ENCODE measurements at regions not wholly inside any gene's neighbourhood (a gene's known extent, or its start where the extent isn't known, plus 50 kb on each side); places are given as distances from the start of the nearest gene placed in this dataset.

DNA sequence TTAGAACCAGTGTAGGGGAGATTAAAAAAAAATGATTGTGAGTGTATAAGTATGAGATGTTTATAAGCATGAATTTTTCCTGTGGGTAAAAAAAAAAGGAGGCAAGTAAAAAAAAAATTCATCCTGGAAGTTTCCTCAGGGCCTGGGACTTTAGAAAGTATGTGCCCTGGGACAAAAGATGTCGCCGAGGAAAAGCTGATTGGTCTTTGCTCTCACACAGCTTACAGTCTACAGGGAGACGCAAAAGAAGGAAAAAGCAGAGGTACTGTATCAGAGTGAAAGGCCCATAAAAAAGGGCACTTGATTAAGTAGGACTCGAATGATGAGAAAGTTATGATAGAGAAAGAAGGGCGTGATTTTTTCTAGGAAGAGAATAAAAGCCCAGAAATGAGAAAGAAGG, 501.4 kb upstream of the MEF2C start:
- H2BK5ac ChIP-seq (ENCODE audit: low read length) = no peak overlapping the region
- no peaks in the 10 kb centered on the region for H3K79me1 ChIP-seq (ENCODE audit: low read depth, low read length)
- no peak overlapping the region for H3K14ac ChIP-seq (ENCODE audit: low read length)
- H4K91ac ChIP-seq (ENCODE audit: low read depth, low read length, poor library complexity) = no peak overlapping the region
- H3K9ac ChIP-seq (ENCODE audit: low read depth, low read length, poor library complexity) = no peak overlapping the region
- no peak overlapping the region for H2AK5ac ChIP-seq (ENCODE audit: low read depth, low read length)
- no peak overlapping the region for H3K18ac ChIP-seq (ENCODE audit: low read length)
- H4K8ac ChIP-seq (ENCODE audit: low read depth, low read length) = no peak overlapping the region
- H2AFZ ChIP-seq (ENCODE audit: low read length) = no peak overlapping the region
- H2BK120ac ChIP-seq (ENCODE audit: low read depth, low read length) = no peak overlapping the region
- no peak overlapping the region for H2BK12ac ChIP-seq (ENCODE audit: low read length)
- no peak overlapping the region for H3K23ac ChIP-seq (ENCODE audit: low read depth, low read length, poor library complexity)
- H3K4ac ChIP-seq (ENCODE audit: low read length) = no peak overlapping the region
- H3K4me3 ChIP-seq (ENCODE audit: low read length in 2 of 2) = no peak overlapping the region
- no peak for DNase-seq (ENCODE audit: low spot score)
- H3K27me3 ChIP-seq (ENCODE audit: control insufficient read depth in 3 of 3, insufficient read depth in 3 of 3, low read depth in 1 of 3, low read length in 3 of 3) = no peaks in the 10 kb centered on the region
- H3K4me1 ChIP-seq (ENCODE audit: control insufficient read depth in 2 of 2, insufficient read depth in 1 of 2, low read depth in 1 of 2, low read length in 2 of 2) = no peaks in the 10 kb centered on the region
- H3K4me2 ChIP-seq (ENCODE audit: insufficient read depth, low read length, poor library complexity, severe bottlenecking) = no peak overlapping the region
- H3K9me3 ChIP-seq (replicated peaks in 1 of 2; ENCODE audit: control insufficient read depth in 2 of 2, insufficient read depth in 1 of 2, low read depth in 1 of 2, low read length in 2 of 2) = no peaks in the 10 kb centered on the region
- no peak overlapping the region for H2BK15ac ChIP-seq (ENCODE audit: low read length)
- no peaks in the 10 kb centered on the region for H3K36me3 ChIP-seq (replicated peaks in 1 of 2; ENCODE audit: control insufficient read depth in 2 of 2, insufficient read depth in 2 of 2, low read length in 2 of 2)
- no peak overlapping the region for H3K27ac ChIP-seq (replicated peaks; ENCODE audit: low read length)
- WGBS, 2 donors (ENCODE audit: extremely low coverage in 2 of 2, insufficient read length in 2 of 2, insufficient replicate concordance in 1 of 2) = 100% methylated on average over 1 to 2 of the region's 5 CpGs

GRCh38 chr5:89380635-89381034, 497.7 kb upstream of the MEF2C start:
- Histone ChIP-seq H3K79me1 (ENCODE audit: low read depth, low read length) (no peaks in the 10 kb centered on the region), H3K4me2 (ENCODE audit: insufficient read depth, low read length, poor library complexity, severe bottlenecking) (no peak overlapping the region), H4K91ac (ENCODE audit: low read depth, low read length, poor library complexity) (no peak overlapping the region), H3K27ac (replicated peaks; ENCODE audit: low read length) (no peak overlapping the region), H3K14ac (ENCODE audit: low read length) (no peak overlapping the region), H3K4me3 (ENCODE audit: low read length in 2 of 2) (no peak overlapping the region), H2BK120ac (ENCODE audit: low read depth, low read length) (no peak overlapping the region), H3K9ac (ENCODE audit: low read depth, low read length, poor library complexity) (no peak overlapping the region), H2BK12ac (ENCODE audit: low read length) (no peak overlapping the region), H3K4ac (ENCODE audit: low read length) (no peak overlapping the region), H2BK15ac (ENCODE audit: low read length) (no peak overlapping the region), H4K8ac (ENCODE audit: low read depth, low read length) (no peak overlapping the region), H3K9me3 (replicated peaks in 1 of 2; ENCODE audit: control insufficient read depth in 2 of 2, insufficient read depth in 1 of 2, low read depth in 1 of 2, low read length in 2 of 2) (no peaks in the 10 kb centered on the region), H3K23ac (ENCODE audit: low read depth, low read length, poor library complexity) (no peak overlapping the region), H3K27me3 (ENCODE audit: control insufficient read depth in 3 of 3, insufficient read depth in 3 of 3, low read depth in 1 of 3, low read length in 3 of 3) (no peaks in the 10 kb centered on the region), H2AK5ac (ENCODE audit: low read depth, low read length) (no peak overlapping the region), H3K18ac (ENCODE audit: low read length) (no peak overlapping the region), H3K36me3 (replicated peaks in 1 of 2; ENCODE audit: control insufficient read depth in 2 of 2, insufficient read depth in 2 of 2, low read length in 2 of 2) (no peaks in the 10 kb centered on the region), H3K4me1 (ENCODE audit: control insufficient read depth in 2 of 2, insufficient read depth in 1 of 2, low read depth in 1 of 2, low read length in 2 of 2) (peaks cover 0 to 3% of the 10 kb centered on the region in 2 donors), H2AFZ (ENCODE audit: low read length) (no peak overlapping the region), H2BK5ac (ENCODE audit: low read length) (no peak overlapping the region)
- DNase-seq (ENCODE audit: low spot score) = no peak

DNA sequence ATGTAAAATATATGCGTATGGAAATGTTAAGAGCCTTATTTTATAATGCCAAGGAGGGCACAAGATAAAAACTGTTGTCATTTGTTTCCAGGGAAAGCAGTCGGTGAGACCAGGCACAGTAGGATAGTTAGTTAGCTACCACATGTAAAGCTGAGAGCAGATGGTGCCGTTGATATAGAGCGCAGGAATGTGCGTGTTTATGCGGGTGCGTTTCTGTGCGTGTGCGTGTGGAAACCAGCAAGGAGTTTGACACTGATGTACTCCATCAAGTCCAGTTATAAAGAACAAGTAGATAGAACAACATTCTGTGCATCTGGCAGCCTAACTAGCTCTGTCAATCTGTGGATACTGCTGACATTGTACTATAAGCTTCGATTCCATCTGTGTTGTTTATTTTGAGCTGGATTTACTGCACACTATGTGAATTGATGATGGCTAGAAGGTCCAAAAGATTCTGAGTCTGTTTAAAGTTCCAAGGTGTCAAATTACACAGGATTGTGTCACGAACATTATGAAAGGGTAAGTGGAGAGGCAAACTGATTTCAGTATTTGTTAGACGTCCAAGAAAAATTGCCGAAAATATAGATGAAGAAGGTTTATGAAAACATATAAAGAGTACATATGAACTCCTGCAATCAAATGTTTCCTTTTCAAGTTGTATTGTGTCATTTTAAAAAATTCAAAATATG, 494.9 kb upstream of the MEF2C start:
- Histone ChIP-seq H3K36me3 (replicated peaks in 1 of 2; ENCODE audit: control insufficient read depth in 2 of 2, insufficient read depth in 2 of 2, low read length in 2 of 2) (no peaks in the 10 kb centered on the region), H2AK5ac (ENCODE audit: low read depth, low read length) (no peak overlapping the region), H3K4me2 (ENCODE audit: insufficient read depth, low read length, poor library complexity, severe bottlenecking) (no peak overlapping the region), H3K14ac (ENCODE audit: low read length) (no peak overlapping the region), H3K9ac (ENCODE audit: low read depth, low read length, poor library complexity) (no peak overlapping the region), H4K91ac (ENCODE audit: low read depth, low read length, poor library complexity) (no peak overlapping the region), H2BK12ac (ENCODE audit: low read length) (no peak overlapping the region), H2AFZ (ENCODE audit: low read length) (no peak overlapping the region), H3K79me1 (ENCODE audit: low read depth, low read length) (no peaks in the 10 kb centered on the region), H2BK5ac (ENCODE audit: low read length) (no peak overlapping the region), H3K18ac (ENCODE audit: low read length) (no peak overlapping the region), H3K9me3 (replicated peaks in 1 of 2; ENCODE audit: control insufficient read depth in 2 of 2, insufficient read depth in 1 of 2, low read depth in 1 of 2, low read length in 2 of 2) (no peaks in the 10 kb centered on the region), H2BK120ac (ENCODE audit: low read depth, low read length) (no peak overlapping the region), H3K4me1 (ENCODE audit: control insufficient read depth in 2 of 2, insufficient read depth in 1 of 2, low read depth in 1 of 2, low read length in 2 of 2) (peaks cover 0 to 5% of the 10 kb centered on the region in 2 donors), H2BK15ac (ENCODE audit: low read length) (no peak overlapping the region), H3K4me3 (ENCODE audit: low read length in 2 of 2) (no peak overlapping the region), H4K8ac (ENCODE audit: low read depth, low read length) (no peak overlapping the region), H3K27me3 (ENCODE audit: control insufficient read depth in 3 of 3, insufficient read depth in 3 of 3, low read depth in 1 of 3, low read length in 3 of 3) (no peaks in the 10 kb centered on the region), H3K4ac (ENCODE audit: low read length) (no peak overlapping the region), H3K27ac (replicated peaks; ENCODE audit: low read length) (no peak overlapping the region), H3K23ac (ENCODE audit: low read depth, low read length, poor library complexity) (no peak overlapping the region)
- DNase-seq (ENCODE audit: low spot score) = no peak
- WGBS, 2 donors (ENCODE audit: extremely low coverage in 2 of 2, insufficient read length in 2 of 2, insufficient replicate concordance in 1 of 2) = no CpG with 5 or more reads among the region's 13 CpGs

GRCh38 chr5:89374818-89375521, 492.0 kb upstream of the MEF2C start:
- DNase-seq (ENCODE audit: low spot score) = no peak
- H2BK5ac ChIP-seq (ENCODE audit: low read length) = no peak overlapping the region

More at GRCh38 chr5:89374818-89375521, 492.0 kb upstream of the MEF2C start:
- H2BK15ac ChIP-seq (ENCODE audit: low read length) = no peak overlapping the region
- no peak overlapping the region for H3K4me3 ChIP-seq (ENCODE audit: low read length in 2 of 2)
- no peak overlapping the region for H3K27ac ChIP-seq (replicated peaks; ENCODE audit: low read length)
- H3K36me3 ChIP-seq (replicated peaks in 1 of 2; ENCODE audit: control insufficient read depth in 2 of 2, insufficient read depth in 2 of 2, low read length in 2 of 2) = no peaks in the 10 kb centered on the region
- H2AK5ac ChIP-seq (ENCODE audit: low read depth, low read length) = no peak overlapping the region
- H4K8ac ChIP-seq (ENCODE audit: low read depth, low read length) = no peak overlapping the region
- no peak overlapping the region for H3K23ac ChIP-seq (ENCODE audit: low read depth, low read length, poor library complexity)
- no peak overlapping the region for H3K9ac ChIP-seq (ENCODE audit: low read depth, low read length, poor library complexity)
- no peak overlapping the region for H3K4me2 ChIP-seq (ENCODE audit: insufficient read depth, low read length, poor library complexity, severe bottlenecking)
- H3K27me3 ChIP-seq (ENCODE audit: control insufficient read depth in 3 of 3, insufficient read depth in 3 of 3, low read depth in 1 of 3, low read length in 3 of 3) = no peaks in the 10 kb centered on the region
- H3K79me1 ChIP-seq (ENCODE audit: low read depth, low read length) = no peaks in the 10 kb centered on the region
- no peaks in the 10 kb centered on the region for H3K9me3 ChIP-seq (replicated peaks in 1 of 2; ENCODE audit: control insufficient read depth in 2 of 2, insufficient read depth in 1 of 2, low read depth in 1 of 2, low read length in 2 of 2)
- H3K18ac ChIP-seq (ENCODE audit: low read length) = no peak overlapping the region
- no peak overlapping the region for H2BK120ac ChIP-seq (ENCODE audit: low read depth, low read length)
- H3K4me1 ChIP-seq (ENCODE audit: control insufficient read depth in 2 of 2, insufficient read depth in 1 of 2, low read depth in 1 of 2, low read length in 2 of 2) = peaks cover 0 to 5% of the 10 kb centered on the region in 2 donors
- H3K14ac ChIP-seq (ENCODE audit: low read length) = no peak overlapping the region
- H2AFZ ChIP-seq (ENCODE audit: low read length) = no peak overlapping the region
- H4K91ac ChIP-seq (ENCODE audit: low read depth, low read length, poor library complexity) = no peak overlapping the region
- H2BK12ac ChIP-seq (ENCODE audit: low read length) = no peak overlapping the region
- H3K4ac ChIP-seq (ENCODE audit: low read length) = no peak overlapping the region

All from neuronal stem cell (in vitro differentiated cells).